Mammary epithelial cell (primary cell): ENCODE measurements at regions not wholly inside any gene's neighbourhood (a gene's known extent, or its start where the extent isn't known, plus 50 kb on each side); places are given as distances from the start of the nearest gene placed in this dataset.

Source experiments
- CTCF ChIP-seq, 2 donors: IDR thresholded peaks in 1 of 2; conservative IDR thresholded peaks in 1 of 2; 2 replicates each; pipeline ENCODE4 v1.5.1; 2011 to 2012; ENCODE audit warnings: inconsistent platforms in 2 of 2, low read length in 2 of 2, mild to moderate bottlenecking in 2 of 2, control low read depth in 1 of 2, low read depth in 1 of 2; ENCODE audit not compliant: insufficient read depth in 1 of 2; ENCODE audit errors: extremely low read depth in 1 of 2
- EZH2 ChIP-seq: IDR thresholded peaks from 2 replicates; pipeline ENCODE4 v1.6.1; 2012; ENCODE audit warnings: low read length, inconsistent platforms, borderline replicate concordance

DNA sequence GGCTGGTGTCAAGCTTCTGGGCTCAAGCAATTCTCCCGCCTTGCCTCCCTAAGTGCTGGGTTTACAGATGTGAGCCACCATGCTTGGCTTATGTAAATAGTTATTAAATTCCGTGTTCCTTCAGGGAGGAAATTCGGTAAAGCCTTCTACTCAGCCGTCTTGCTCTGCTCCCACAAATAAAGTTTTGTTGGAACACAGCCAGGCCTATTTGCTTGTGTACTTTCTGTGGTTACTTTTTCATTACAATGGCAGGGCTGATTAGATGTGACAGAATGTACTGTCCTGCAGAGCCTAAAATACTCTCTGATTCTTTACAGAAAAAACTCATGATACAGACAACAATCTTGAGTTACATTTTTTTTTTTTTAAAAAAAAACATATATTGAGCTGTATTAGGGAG is 68.8 kb upstream of the TACR1 start:
- no peak for TF ChIP-seq CTCF (conservative IDR thresholded peaks at IDR 0.05 in 1 of 2, IDR thresholded peaks at IDR 0.05 in 1 of 2; ENCODE audit: extremely low read depth in 1 of 2, insufficient read depth in 1 of 2, low read depth in 1 of 2, low read length in 2 of 2)
- no peak for TF ChIP-seq EZH2
